ENCODE measurements at regions not wholly inside any gene's neighbourhood (a gene's known extent, or its start where the extent isn't known, plus 50 kb on each side); places are given as distances from the start of the nearest gene placed in this dataset.
A peak's percentile ranks its signal among the peaks of the same experiment; 100 is the strongest.

DNA sequence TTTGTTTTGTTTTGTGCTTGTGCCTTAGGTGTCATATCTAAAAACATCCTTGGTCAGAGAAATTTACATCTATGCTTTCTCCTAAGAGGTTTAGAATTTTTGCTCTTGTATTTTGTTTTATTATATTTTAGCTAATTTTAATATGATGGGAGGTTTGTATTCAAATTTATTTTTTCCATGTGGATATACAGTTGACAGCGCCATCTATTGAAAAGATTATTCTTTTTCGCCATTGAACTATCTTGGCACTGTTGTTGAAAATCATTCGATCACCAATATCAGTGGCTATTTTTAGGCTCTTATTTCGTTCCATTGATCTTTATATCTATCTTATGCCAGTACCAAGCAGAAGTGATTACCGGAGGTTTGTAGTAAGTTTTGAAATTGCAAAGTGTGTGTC is 510.3 kb downstream of the BRD1 start:
- TF ChIP-seq MAX (IDR thresholded peaks at IDR 0.05; ENCODE audit: low read depth, low read length) (no peak), CTCF (IDR thresholded peaks at IDR 0.05; ENCODE audit: low read depth, low read length) (peak; percentile 16), POLR2A (IDR thresholded peaks at IDR 0.05; ENCODE audit: extremely low read depth, insufficient read length) (no peak)

Data from NB4 (cell line).